Panc1 (cell line): ENCODE measurements at regions not wholly inside any gene's neighbourhood (a gene's known extent, or its start where the extent isn't known, plus 50 kb on each side); places are given as distances from the start of the nearest gene placed in this dataset.

Source experiments
- ATAC-seq: fragments of 200-7000 bp; cut with Tn5 transposase; 2 replicates; pipeline ENCODE4 v1.9.1; 2020; ENCODE audit warnings: mild to moderate bottlenecking, moderate library complexity
- BruUV-seq: library from RNA; stranded (reverse); fragments of 400-500 nt; replicated peaks from 2 replicates; lab custom pipeline; 2021; lab: Mats Ljungman, UMichigan
- CTCF ChIA-PET: fragments of 300-600 bp; sonication (Branson Sonifier 250); formaldehyde crosslinking; loops from one replicate; lab custom pipeline; 2022; ENCODE audit warnings: antibody characterized with exemption; lab: Charles Lee
- POLR2A ChIA-PET: fragments of 300-600 bp; sonication (Branson Sonifier 250); formaldehyde crosslinking; loops from one replicate; lab custom pipeline; 2022; ENCODE audit warnings: antibody characterized with exemption; lab: Charles Lee
- DNase-seq: peaks from one replicate; pipeline ENCODE4 v3.0.0-alpha.2; 2010; ENCODE audit warnings: low read depth, low spot score
- H3K27ac ChIP-seq: 2 replicates; pipeline ENCODE4 v1.5.1; 2011; ENCODE audit warnings: mild to moderate bottlenecking, low read length, inconsistent platforms
- H3K27me3 ChIP-seq: fragments of 200-500 bp; sonication (Bioruptor generic); 2 replicates; pipeline ENCODE4 v1.6.0; 2014; ENCODE audit warnings: low read length, inconsistent platforms; ENCODE audit not compliant: control insufficient read depth, insufficient read depth
- H3K36me3 ChIP-seq: fragments of 200-500 bp; sonication (Bioruptor generic); 2 replicates; pipeline ENCODE4 v1.5.1; 2014; ENCODE audit warnings: inconsistent platforms, mild to moderate bottlenecking, low read length, moderate library complexity; ENCODE audit not compliant: control insufficient read depth, insufficient read depth
- H3K4me1 ChIP-seq: 2 replicates; pipeline ENCODE4 v1.5.1; 2011; ENCODE audit warnings: inconsistent platforms, mild to moderate bottlenecking, low read length, moderate library complexity; ENCODE audit not compliant: control insufficient read depth, insufficient read depth
- H3K4me3 ChIP-seq, 2 experiments: 2 replicates each; pipeline ENCODE4 v1.5.1; 2011 to 2012; ENCODE audit warnings: low read depth in 2 of 2, low read length in 2 of 2, mild to moderate bottlenecking in 2 of 2, inconsistent platforms in 1 of 2, moderate library complexity in 1 of 2
- H3K9me3 ChIP-seq: fragments of 200-500 bp; sonication (Bioruptor generic); 2 replicates; pipeline ENCODE4 v1.5.1; 2014; ENCODE audit warnings: low read depth, mild to moderate bottlenecking, inconsistent platforms, low read length, moderate library complexity; ENCODE audit not compliant: control insufficient read depth, insufficient read depth
- CTCF ChIP-seq: fragments of 450-650 bp; IDR thresholded peaks from 2 replicates; pipeline ENCODE4 v1.5.1; 2017; ENCODE audit warnings: mild to moderate bottlenecking
- POLR2AphosphoS5 ChIP-seq: IDR thresholded peaks from 2 replicates; pipeline ENCODE4 v1.6.1; 2012; ENCODE audit warnings: mild to moderate bottlenecking, low read depth, low read length, moderate library complexity
- REST ChIP-seq, 2 experiments: IDR thresholded peaks; 2 replicates each; pipeline ENCODE4 v1.6.1; 2011 to 2012; ENCODE audit warnings: low read depth in 2 of 2, control low read depth in 1 of 2, low read length in 1 of 2, mild to moderate bottlenecking in 1 of 2, moderate library complexity in 1 of 2; ENCODE audit not compliant: insufficient read depth in 1 of 2
- SIN3A ChIP-seq: IDR thresholded peaks from 2 replicates; pipeline ENCODE4 v1.6.1; 2012; ENCODE audit warnings: low read depth, mild to moderate bottlenecking, low read length, moderate library complexity, borderline replicate concordance; ENCODE audit not compliant: insufficient read depth
- TCF7L2 ChIP-seq: IDR thresholded peaks from 2 replicates; pipeline ENCODE4 v1.6.1; 2011; ENCODE audit warnings: mild to moderate bottlenecking, low read depth, low read length, inconsistent platforms
- in situ Hi-C: cut with HindIII; loops from 2 replicates; pipeline ENCODE4 v1.10.0; 2016; ENCODE audit warnings: low sequenced_read_pairs, low pct_unique_long_range_greater_than_20kb
- intact Hi-C: fragments of 100-400 bp; cut with micrococcal nuclease; formaldehyde crosslinking; loops from one replicate; pipeline ENCODE4 v1.10.0; 2022; ENCODE audit not compliant: unreplicated experiment

GRCh38 chr6:79863566-79863965, 83.8 kb downstream of the ELOVL4 start:
- ChIA-PET POLR2A (no interaction called here), CTCF (interaction anchor here (0.6 kb wide), 1 partner anchor 1465 kb away, joined by 6 read pairs; no protein-coding TSS in a partner anchor)
- H3K4me1 ChIP-seq = peaks cover 6% of the 10 kb centered on the region; the same call in 1 of the 2 replicates
- no TSS peak for BruUV-seq
- H3K9me3 ChIP-seq = no peaks in the 10 kb centered on the region
- H3K27ac ChIP-seq = no peak overlapping the region
- ATAC-seq = no peak
- no peak overlapping the region for H3K4me3 ChIP-seq
- in situ Hi-C loops = no loop called here
- H3K36me3 ChIP-seq = no peaks in the 10 kb centered on the region
- no peaks in the 10 kb centered on the region; the same call in 1 of the 2 replicates for H3K27me3 ChIP-seq
- no peak for DNase-seq
- intact Hi-C loops = loop anchor here (10.0 kb wide), 1 partner anchor 289 kb away; no protein-coding TSS in a partner anchor
- no peak for TF ChIP-seq REST (IDR thresholded peaks at IDR 0.05; ENCODE audit: insufficient read depth in 1 of 2, low read depth in 2 of 2, low read length in 1 of 2)
- no peak for TF ChIP-seq POLR2AphosphoS5
- no peak for TF ChIP-seq CTCF
- no peak for TF ChIP-seq TCF7L2
- TF ChIP-seq SIN3A = no peak

GRCh38 chr6:79862711-79863110, 84.6 kb downstream of the ELOVL4 start:
- Histone ChIP-seq H3K4me1 (peaks cover 3% of the 10 kb centered on the region; the same call in 1 of the 2 replicates), H3K27ac (no peak overlapping the region), H3K9me3 (no peaks in the 10 kb centered on the region), H3K36me3 (no peaks in the 10 kb centered on the region), H3K27me3 (no peaks in the 10 kb centered on the region; the same call in 1 of the 2 replicates), H3K4me3 (no peak overlapping the region)
- TF ChIP-seq POLR2AphosphoS5 = no peak
- no peak for TF ChIP-seq SIN3A
- no peak for TF ChIP-seq CTCF
- no peak for TF ChIP-seq TCF7L2
- TF ChIP-seq REST (IDR thresholded peaks at IDR 0.05; ENCODE audit: insufficient read depth in 1 of 2, low read depth in 2 of 2, low read length in 1 of 2) = no peak
- CTCF ChIA-PET = no interaction called here
- in situ Hi-C loops (no loop called here), intact Hi-C loops (loop anchor here (10.0 kb wide), 1 partner anchor 288 kb away; no protein-coding TSS in a partner anchor)
- BruUV-seq = no TSS peak
- ATAC-seq = no peak
- DNase-seq = no peak
- POLR2A ChIA-PET = no interaction called here
